SK-N-SH (cell line): ENCODE measurements at regions not wholly inside any gene's neighbourhood (a gene's known extent, or its start where the extent isn't known, plus 50 kb on each side); places are given as distances from the start of the nearest gene placed in this dataset.

Source experiments
- CTCF ChIA-PET: fragments of 300-600, 350-600 bp; formaldehyde crosslinking; extraction: SDS; loops from one replicate; lab custom pipeline; 2021; lab: Yijun Ruan, JAX
- POLR2A ChIA-PET: fragments of 350-600 bp; sonication (Branson Sonifier 250); formaldehyde crosslinking; extraction: SDS; loops from one replicate; lab custom pipeline; 2020; ENCODE audit warnings: antibody characterized with exemption, inconsistent platforms; lab: Yijun Ruan, JAX
- DNase-seq: peaks from one replicate; pipeline ENCODE4 v3.0.0; 2012
- H2AFZ ChIP-seq: fragments of 200-600 bp; sonication (generic); 2 replicates; pipeline ENCODE4 v1.8.1; 2016; ENCODE audit warnings: antibody characterized with exemption, mild to moderate bottlenecking, low read depth
- H3F3A ChIP-seq: fragments of 200-600 bp; sonication (generic); replicated peaks from 2 replicates; pipeline ENCODE3; 2016; ENCODE audit warnings: antibody characterized with exemption, mild to moderate bottlenecking; ENCODE audit not compliant: insufficient read depth
- H3K27ac ChIP-seq, 2 experiments: fragments of 200-500 bp in 1 of 2; fragments of 200-600 bp in 1 of 2; sonication (Bioruptor generic) in 1 of 2; sonication (generic), shearing (Covaris generic) in 1 of 2; 2 replicates each; pipeline versions ENCODE4 v1.5.1 to v1.6.1; 2014 to 2016; ENCODE audit warnings: low read depth in 2 of 2, inconsistent platforms in 1 of 2, low read length in 1 of 2, mild to moderate bottlenecking in 1 of 2, mixed read lengths in 1 of 2
- H3K27me3 ChIP-seq: fragments of 200-600 bp; sonication (generic), shearing (Covaris generic); 2 replicates; pipeline ENCODE4 v1.6.1; 2016; ENCODE audit warnings: mixed run types; ENCODE audit not compliant: insufficient read depth
- H3K36me3 ChIP-seq, 2 experiments: fragments of 200-500 bp in 1 of 2; fragments of 200-600 bp in 1 of 2; sonication (Bioruptor generic) in 1 of 2; sonication (generic) in 1 of 2; replicated peaks in 1 of 2; 2 replicates each; pipeline versions ENCODE3 to v1.5.1; 2014 to 2016; ENCODE audit warnings: low read length in 1 of 2, mild to moderate bottlenecking in 1 of 2; ENCODE audit not compliant: insufficient read depth in 2 of 2, control insufficient read depth in 1 of 2
- H3K4me1 ChIP-seq, 2 experiments: fragments of 200-500 bp in 1 of 2; fragments of 200-600 bp in 1 of 2; sonication (Bioruptor generic) in 1 of 2; sonication (generic), shearing (Covaris generic) in 1 of 2; 2 replicates each; pipeline versions ENCODE4 v1.5.1 to v1.6.1; 2014 to 2016; ENCODE audit warnings: low read depth in 1 of 2, low read length in 1 of 2, mixed run types in 1 of 2; ENCODE audit not compliant: insufficient read depth in 2 of 2, control insufficient read depth in 1 of 2
- H3K4me2 ChIP-seq: fragments of 200-600 bp; sonication (generic), shearing (Covaris generic); 2 replicates; pipeline ENCODE4 v1.6.1; 2017; ENCODE audit warnings: mixed run types
- H3K4me3 ChIP-seq, 2 experiments: fragments of 200-500 bp in 1 of 2; fragments of 200-600 bp in 1 of 2; sonication (Bioruptor generic) in 1 of 2; sonication (generic), shearing (Covaris generic) in 1 of 2; 2 replicates each; pipeline versions ENCODE4 v1.5.1 to v1.8.1; 2014 to 2016; ENCODE audit warnings: low read depth in 2 of 2, inconsistent platforms in 1 of 2, low read length in 1 of 2, mild to moderate bottlenecking in 1 of 2, mixed read lengths in 1 of 2, moderate library complexity in 1 of 2
- H3K79me2 ChIP-seq: fragments of 200-600 bp; sonication (generic); 2 replicates; pipeline ENCODE4 v1.8.1; 2017; ENCODE audit warnings: mild to moderate bottlenecking; ENCODE audit not compliant: insufficient read depth
- H3K9ac ChIP-seq: fragments of 200-600 bp; sonication (generic); 2 replicates; pipeline ENCODE4 v1.6.1; 2017; ENCODE audit warnings: mixed run types
- H3K9me2 ChIP-seq: fragments of 200-600 bp; sonication (generic); 2 replicates; pipeline ENCODE4 v1.6.1; 2017; ENCODE audit warnings: mixed run types
- H3K9me3 ChIP-seq: fragments of 200-600 bp; sonication (generic); 2 replicates; pipeline ENCODE4 v1.6.1; 2017; ENCODE audit warnings: mixed run types, mild to moderate bottlenecking, moderate library complexity
- H4K20me1 ChIP-seq: fragments of 200-600 bp; sonication (generic); 2 replicates; pipeline ENCODE4 v1.6.1; 2017; ENCODE audit warnings: mild to moderate bottlenecking, mixed run types; ENCODE audit not compliant: insufficient read depth
- CTCF ChIP-seq: fragments of 200-600 bp; sonication (generic); IDR thresholded peaks from 2 replicates; pipeline ENCODE4 v1.6.1; 2017; ENCODE audit warnings: antibody characterized with exemption, mild to moderate bottlenecking, moderate library complexity
- EZH2phosphoT487 ChIP-seq: fragments of 200-600 bp; sonication (generic); IDR thresholded peaks from 2 replicates; pipeline ENCODE4 v1.6.1; 2017; ENCODE audit warnings: low read depth, mixed run types, mild to moderate bottlenecking, antibody characterized with exemption, moderate library complexity, borderline replicate concordance
- MAX ChIP-seq: IDR thresholded peaks from 2 replicates; pipeline ENCODE4 v1.4.0; 2012; ENCODE audit warnings: low read depth
- MXI1 ChIP-seq: IDR thresholded peaks from 2 replicates; pipeline ENCODE4 v1.6.1; 2012; ENCODE audit warnings: mild to moderate bottlenecking, low read depth, low read length, improper control_type of control experiment
- NFIC ChIP-seq: IDR thresholded peaks from 2 replicates; pipeline ENCODE4 v1.4.0; 2012; ENCODE audit warnings: borderline replicate concordance
- PBX3 ChIP-seq: IDR thresholded peaks from 2 replicates; pipeline ENCODE4; 2012
- POLR2AphosphoS5 ChIP-seq: IDR thresholded peaks from 2 replicates; pipeline ENCODE4 v1.6.1; 2012; ENCODE audit warnings: low read depth, low read length
- RAD21 ChIP-seq: IDR thresholded peaks from 2 replicates; pipeline ENCODE4 v1.6.1; 2012; ENCODE audit warnings: mild to moderate bottlenecking, low read length
- REST ChIP-seq: IDR thresholded peaks from 2 replicates; pipeline ENCODE4 v1.6.1; 2012; ENCODE audit warnings: mild to moderate bottlenecking, low read depth, low read length, moderate library complexity
- RFX5 ChIP-seq: IDR thresholded peaks from 2 replicates; pipeline ENCODE4 v1.6.1; 2012; ENCODE audit warnings: mild to moderate bottlenecking, improper control_type of control experiment, low read length
- SMC3 ChIP-seq: IDR thresholded peaks from 2 replicates; pipeline ENCODE4 v1.6.1; 2012; ENCODE audit warnings: low read depth, low read length, improper control_type of control experiment
- TAF1 ChIP-seq: IDR thresholded peaks from 2 replicates; pipeline ENCODE4 v1.6.1; 2012; ENCODE audit warnings: low read depth, mild to moderate bottlenecking, low read length, moderate library complexity, borderline replicate concordance
- TCF12 ChIP-seq: IDR thresholded peaks from 2 replicates; pipeline ENCODE4 v1.4.0; 2012
- TEAD4 ChIP-seq: IDR thresholded peaks from 2 replicates; pipeline ENCODE4 v1.4.0; 2012; ENCODE audit warnings: mild to moderate bottlenecking, borderline replicate concordance; ENCODE audit not compliant: insufficient read depth
- YY1 ChIP-seq: IDR thresholded peaks from 2 replicates; pipeline ENCODE4 v1.4.0; 2012; ENCODE audit warnings: low read depth, mild to moderate bottlenecking
- WGBS: methylation state at CpG from one replicate; pipeline ENCODE4 v1.1.6; 2017; ENCODE audit warnings: low lambda C conversion rate; 5-methylcytosine and 5-hydroxymethylcytosine counted together
- TF ChIP-seq, protein P1 (sequence below): IDR thresholded peaks from 2 replicates; pipeline ENCODE4 v1.4.0; 2012; ENCODE audit warnings: low read depth, borderline replicate concordance
- TF ChIP-seq, protein P2 (sequence below): fragments of 150-350 bp; IDR thresholded peaks from 2 replicates; pipeline ENCODE4 v1.6.1; 2016; ENCODE audit warnings: mild to moderate bottlenecking, low read depth, low read length

- DNase-seq: no peak
- Histone ChIP-seq H3K4me2 (no peak overlapping the region), H2AFZ (no peak overlapping the region), H3K4me1 (peaks cover 0 to 3% of the 10 kb centered on the region in 2 experiments; a peak in 2 of 4 replicates), H3K9ac (no peak overlapping the region), H3K27ac (no peak overlapping the region), H4K20me1 (no peaks in the 10 kb centered on the region), H3K79me2 (no peaks in the 10 kb centered on the region), H3F3A (no peaks in the 10 kb centered on the region)
- POLR2A ChIA-PET: no interaction called here
- TF ChIP-seq POLR2AphosphoS5 (no peak), TAF1 (no peak), RFX5 (no peak), NFIC (no peak), TCF12 (no peak), MXI1 (no peak), MAX (no peak), SMC3 (no peak), YY1 (no peak)
- TF ChIP-seq, protein P1, sequence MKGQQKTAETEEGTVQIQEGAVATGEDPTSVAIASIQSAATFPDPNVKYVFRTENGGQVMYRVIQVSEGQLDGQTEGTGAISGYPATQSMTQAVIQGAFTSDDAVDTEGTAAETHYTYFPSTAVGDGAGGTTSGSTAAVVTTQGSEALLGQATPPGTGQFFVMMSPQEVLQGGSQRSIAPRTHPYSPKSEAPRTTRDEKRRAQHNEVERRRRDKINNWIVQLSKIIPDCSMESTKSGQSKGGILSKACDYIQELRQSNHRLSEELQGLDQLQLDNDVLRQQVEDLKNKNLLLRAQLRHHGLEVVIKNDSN: no peak
- TF ChIP-seq, protein P2, sequence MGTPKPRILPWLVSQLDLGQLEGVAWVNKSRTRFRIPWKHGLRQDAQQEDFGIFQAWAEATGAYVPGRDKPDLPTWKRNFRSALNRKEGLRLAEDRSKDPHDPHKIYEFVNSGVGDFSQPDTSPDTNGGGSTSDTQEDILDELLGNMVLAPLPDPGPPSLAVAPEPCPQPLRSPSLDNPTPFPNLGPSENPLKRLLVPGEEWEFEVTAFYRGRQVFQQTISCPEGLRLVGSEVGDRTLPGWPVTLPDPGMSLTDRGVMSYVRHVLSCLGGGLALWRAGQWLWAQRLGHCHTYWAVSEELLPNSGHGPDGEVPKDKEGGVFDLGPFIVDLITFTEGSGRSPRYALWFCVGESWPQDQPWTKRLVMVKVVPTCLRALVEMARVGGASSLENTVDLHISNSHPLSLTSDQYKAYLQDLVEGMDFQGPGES: no peak
- TF ChIP-seq, all 33 proteins: peak for 0
- Histone ChIP-seq H3K36me3 (no peaks in the 10 kb centered on the region), H3K4me3 (no peak overlapping the region), H3K9me3 (no peaks in the 10 kb centered on the region; the same call in 1 of the 2 replicates), H3K27me3 (no peaks in the 10 kb centered on the region), H3K9me2 (no peaks in the 10 kb centered on the region)
- WGBS: 87% methylated on average over 4 of the region's 4 CpGs
- CTCF ChIA-PET: interaction anchor here (1.7 kb wide), 1 partner anchor 17 kb away, joined by 5 read pairs; no protein-coding TSS in a partner anchor
Observed at GRCh38 chr2:150584081-150584480, 96.6 kb upstream of the RND3 start.

GRCh38 chr2:150581717-150582472, 94.4 kb upstream of the RND3 start:
- Histone ChIP-seq H3K27me3 (no peaks in the 10 kb centered on the region), H2AFZ (no peak overlapping the region), H3K4me3 (no peak overlapping the region), H3K27ac (no peak overlapping the region), H3K4me1 (no peaks in the 10 kb centered on the region), H3K79me2 (no peaks in the 10 kb centered on the region), H4K20me1 (no peaks in the 10 kb centered on the region), H3K36me3 (no peaks in the 10 kb centered on the region), H3K9me3 (no peaks in the 10 kb centered on the region; the same call in 1 of the 2 replicates), H3K4me2 (no peak overlapping the region), H3K9me2 (no peaks in the 10 kb centered on the region), H3K9ac (no peak overlapping the region), H3F3A (no peaks in the 10 kb centered on the region)
- ChIA-PET CTCF (no interaction called here), POLR2A (no interaction called here)
- WGBS: 81% methylated on average over 5 of the region's 5 CpGs
- no peak for DNase-seq
- TF ChIP-seq TEAD4: no peak
- TF ChIP-seq PBX3: no peak
- TF ChIP-seq REST: no peak
- no peak for TF ChIP-seq EZH2phosphoT487
- no peak for TF ChIP-seq CTCF
- TF ChIP-seq SMC3: no peak
- TF ChIP-seq TAF1: no peak
- TF ChIP-seq, protein P2: no peak
- no peak for TF ChIP-seq RAD21
